Stimulated activated CD8-positive, alpha-beta memory T cell treated with anti-CD3 and anti-CD28 coated beads, Interleukin-12 subunit alpha, Interleukin-12 subunit beta, amount 100 ng/mL, for 1 hour (primary cell): ENCODE measurements at regions not wholly inside any gene's neighbourhood (a gene's known extent, or its start where the extent isn't known, plus 50 kb on each side); places are given as distances from the start of the nearest gene placed in this dataset.
"Not testable (repeated sequence)": the region's sequence is repeated elsewhere in the genome, so short reads cannot be mapped to it uniquely, and the experiment has no call there.

Experiments used
- DNase-seq: peaks from one replicate; pipeline ENCODE4 v3.0.0-alpha.2; 2020; ENCODE audit warnings: low read depth

DNA sequence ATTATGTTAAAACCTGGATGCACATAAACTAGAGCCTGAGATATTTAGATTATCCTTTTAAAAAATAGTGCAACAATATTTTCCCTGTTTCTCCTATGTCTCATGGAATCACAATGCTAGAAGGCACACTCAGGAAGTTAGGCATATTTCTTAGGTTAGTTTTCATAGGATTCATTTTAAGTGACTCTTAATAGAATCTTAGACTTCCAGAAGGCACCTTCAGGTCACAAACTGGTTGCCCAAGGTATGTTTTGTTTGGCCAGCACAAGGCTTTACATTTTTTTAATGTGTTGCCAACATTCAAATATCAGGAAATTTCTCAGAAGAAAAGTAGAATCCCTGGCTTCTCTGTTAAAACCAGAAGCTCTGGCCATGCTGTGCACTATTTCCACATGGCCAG, 129.3 kb downstream of the LNPK start:
- DNase-seq = no peak

DNA sequence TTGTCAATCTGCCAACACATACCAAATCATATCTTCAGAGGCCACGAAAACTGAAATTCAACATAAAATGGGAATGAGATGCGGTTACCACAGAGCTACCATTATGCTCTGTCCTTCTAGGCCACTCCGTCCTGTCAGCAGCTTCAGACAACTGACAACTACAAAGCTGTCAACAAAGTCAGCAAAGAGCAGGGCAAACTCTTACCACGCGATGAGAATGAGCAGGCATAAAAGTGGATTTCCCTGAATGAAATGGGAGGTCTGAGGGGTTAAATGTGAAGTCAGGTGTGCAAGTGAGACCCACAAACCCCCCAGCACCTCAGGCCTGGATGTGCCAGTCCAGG, 130.1 kb downstream of the LNPK start:
- no peak for DNase-seq

DNA sequence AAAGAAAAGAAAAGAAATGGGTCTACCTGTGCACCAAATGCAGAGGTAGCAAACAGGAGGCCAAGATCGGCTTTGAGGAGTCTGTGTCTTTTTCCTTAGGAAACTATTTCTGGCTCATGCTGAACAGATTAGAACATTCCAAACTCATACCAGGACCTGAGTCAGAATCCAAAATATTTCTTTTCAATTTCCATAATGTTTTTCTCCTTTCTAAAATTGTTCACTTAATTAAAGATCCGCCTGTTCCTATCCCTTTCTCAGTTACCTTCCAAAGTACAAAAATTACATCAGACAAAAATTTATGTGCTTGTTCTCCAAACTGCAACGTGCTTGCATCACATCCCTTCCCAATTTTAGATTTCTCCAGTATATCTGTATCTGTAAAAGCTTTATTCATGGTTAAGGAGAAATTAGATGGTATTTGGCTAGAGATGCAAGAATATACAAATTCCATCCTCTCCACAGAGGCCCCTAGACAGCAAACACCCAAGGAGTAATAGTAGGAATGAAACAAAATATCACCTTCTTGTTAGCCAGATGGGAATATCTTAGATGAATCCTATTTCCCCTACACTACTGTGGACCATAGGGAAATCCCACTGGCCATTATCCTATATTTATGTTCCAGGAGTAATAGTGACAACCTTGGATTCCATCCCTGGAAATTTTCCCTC, 130.6 kb downstream of the LNPK start:
- no peak for DNase-seq

DNA sequence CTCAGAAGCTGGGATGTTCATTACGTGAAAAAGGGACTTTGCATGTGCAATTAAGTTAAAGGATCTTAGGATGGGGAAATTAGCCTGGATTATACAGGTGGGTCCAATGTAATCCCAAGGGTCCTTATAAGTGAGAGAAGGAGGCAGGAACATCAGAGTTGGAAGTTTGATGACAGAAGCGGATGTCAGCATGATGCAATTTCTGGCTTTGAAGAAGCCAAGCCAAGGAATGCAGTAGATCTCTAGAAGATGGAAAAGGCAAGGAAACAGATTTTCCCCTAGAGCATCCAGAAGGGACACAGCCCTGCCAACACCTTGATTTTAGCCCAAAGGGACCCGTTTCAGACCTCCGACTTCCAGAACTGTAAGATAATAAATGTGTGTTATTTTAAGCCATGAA, 136.4 kb downstream of the LNPK start:
- no peak for DNase-seq

DNA sequence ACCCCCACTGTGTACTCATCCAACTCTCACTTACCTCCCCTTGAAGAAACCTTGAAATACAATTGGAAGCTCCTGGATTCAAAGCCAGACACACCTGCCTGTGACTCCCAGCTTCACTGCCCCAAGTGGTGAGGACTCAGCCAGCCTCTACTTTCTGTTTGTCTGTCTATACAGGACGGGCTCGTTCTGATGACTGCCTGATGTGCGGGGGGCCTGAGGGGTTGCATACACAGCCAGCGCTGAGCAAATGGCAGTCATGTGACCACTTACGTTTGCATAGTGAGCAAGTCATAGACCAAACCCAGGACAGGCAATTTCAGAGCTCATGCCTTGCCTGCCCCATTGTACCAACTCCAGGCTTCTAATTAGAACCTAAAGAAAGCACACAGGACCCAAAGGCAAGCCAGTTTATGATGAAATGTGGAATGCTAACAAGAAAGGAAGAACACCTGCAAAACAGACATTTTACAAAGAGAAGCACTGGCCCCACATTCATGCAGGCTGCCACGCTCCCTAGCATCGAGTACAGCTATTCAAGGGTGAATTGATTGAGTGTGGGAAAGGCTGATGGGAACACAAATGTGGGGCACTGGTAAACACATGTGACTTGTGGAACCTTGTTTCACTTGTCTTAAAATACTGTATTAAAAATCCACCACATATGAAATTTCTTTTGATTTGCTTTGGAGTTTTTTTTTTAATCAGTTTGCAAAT, 137.8 kb downstream of the LNPK start:
- no peak for DNase-seq

DNA sequence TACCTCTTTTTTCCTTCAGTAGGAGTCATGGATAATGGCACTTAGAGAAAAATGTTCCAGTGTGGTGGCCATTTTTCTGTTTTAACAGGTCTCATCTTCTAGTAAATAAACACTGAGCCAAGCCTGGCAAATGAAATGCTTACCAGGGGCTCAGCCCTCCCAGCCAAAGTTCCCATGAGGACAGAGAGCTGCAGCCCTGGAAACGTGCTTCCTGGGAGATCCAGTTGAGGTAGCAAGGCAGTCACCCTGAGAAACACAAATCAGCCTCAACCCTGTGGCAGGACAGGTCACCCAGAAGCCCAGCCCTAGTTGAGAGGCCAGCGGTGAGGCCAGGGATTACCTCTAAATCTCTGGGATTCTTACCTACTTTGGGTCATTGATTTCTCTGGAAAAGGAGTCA, 140.1 kb downstream of the LNPK start:
- DNase-seq = no peak

DNA sequence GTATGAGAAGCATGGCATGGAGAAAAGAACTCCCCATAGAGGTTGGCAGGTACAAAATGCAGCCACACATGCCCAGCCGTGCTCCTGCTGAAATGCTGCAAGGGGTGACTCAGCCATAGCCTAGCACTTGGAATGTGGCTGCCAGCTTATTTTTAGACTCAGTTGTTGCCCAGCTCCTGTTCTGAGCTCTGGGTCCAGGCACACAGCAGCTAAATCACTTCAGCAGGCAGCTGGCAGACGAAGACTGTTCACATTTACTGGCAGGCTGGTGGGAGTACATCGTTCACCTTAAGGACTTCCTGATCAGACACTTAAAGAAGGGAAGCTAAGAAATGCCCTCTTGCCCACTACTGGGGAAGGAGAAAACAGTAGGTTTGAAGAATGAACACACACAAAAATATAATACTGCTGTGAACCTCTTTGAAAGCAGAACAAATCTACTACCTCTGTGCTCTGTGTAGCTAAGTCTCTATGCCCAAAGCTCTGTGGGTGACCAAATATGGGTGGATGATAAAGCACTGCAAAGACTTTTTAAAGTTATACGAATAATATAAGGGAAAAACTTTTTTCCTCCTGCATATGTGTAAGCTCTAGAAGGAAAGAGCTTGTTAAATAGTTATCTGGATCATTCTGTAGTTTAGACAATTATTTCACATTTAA, 146.1 kb downstream of the LNPK start:
- no peak for DNase-seq

DNA sequence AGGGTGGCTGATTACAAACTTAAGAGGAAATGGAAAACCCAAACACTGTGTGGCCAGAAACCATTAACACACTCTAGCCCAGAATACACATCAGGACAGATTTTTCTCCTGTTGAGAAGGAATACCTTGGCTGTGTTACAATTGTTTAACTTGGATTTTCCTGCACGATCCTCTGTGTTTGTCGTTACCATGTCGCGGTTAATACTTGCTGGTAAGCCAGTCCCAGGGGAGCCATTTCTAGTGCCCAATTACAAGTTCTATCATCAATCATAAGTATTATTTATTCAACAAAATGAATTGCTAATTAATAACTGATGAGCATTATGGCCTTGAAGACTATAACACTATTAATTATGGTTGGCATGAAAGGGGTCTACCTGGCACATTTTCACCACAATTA, 146.8 kb downstream of the LNPK start:
- DNase-seq = no peak

DNA sequence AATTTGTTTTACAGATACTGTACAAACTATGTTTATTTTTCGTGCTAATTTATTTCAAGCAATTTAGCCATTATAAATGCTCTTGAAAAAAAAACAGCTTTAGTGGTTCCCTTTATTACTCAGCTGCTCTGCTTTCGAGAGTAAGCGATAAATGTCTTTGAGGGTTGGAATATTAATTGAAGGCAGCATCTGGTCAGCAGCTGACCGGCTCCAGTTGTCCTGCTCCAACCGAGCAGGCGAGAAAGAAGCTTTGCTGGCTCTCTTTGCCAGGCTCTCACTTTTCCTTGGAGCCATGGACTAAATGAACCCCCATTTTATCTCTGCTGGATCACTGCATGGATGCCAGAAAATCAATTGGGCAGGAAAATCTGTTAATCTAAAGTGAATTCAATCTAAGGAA, 147.4 kb downstream of the LNPK start:
- DNase-seq = no peak

DNA sequence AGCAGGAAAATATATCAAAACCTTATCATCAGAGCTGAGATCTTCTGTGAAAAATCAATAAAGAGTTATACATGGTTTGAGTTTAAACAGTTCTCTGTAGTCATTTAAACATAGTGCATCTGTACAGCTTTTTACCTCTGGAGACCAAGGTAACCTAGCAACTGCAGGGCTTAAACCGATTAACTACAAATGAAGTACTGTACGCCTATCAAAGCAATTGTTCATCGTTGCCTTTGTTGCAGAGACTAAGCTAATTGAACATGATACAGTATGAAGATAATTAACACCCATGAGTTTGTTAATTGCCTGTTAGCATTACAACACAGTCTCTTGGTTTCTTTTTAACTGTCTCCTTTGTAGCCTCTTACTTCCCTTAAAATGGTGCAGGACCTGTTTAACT, 147.9 kb downstream of the LNPK start:
- DNase-seq = no peak

DNA sequence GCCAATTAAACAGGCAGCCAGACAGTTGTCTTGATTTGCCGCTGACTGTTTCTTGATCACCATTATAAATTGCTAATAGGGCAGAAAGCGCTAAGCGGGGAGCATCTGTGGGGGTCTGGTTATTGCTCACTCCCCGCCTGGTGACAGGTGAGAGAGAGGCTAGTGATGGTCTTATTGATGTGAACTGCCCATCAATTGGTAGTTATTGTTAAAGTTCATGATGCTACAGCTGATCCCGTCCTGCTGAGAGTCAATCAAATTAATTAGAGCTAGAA, 148.5 kb downstream of the LNPK start:
- DNase-seq = no peak

DNA sequence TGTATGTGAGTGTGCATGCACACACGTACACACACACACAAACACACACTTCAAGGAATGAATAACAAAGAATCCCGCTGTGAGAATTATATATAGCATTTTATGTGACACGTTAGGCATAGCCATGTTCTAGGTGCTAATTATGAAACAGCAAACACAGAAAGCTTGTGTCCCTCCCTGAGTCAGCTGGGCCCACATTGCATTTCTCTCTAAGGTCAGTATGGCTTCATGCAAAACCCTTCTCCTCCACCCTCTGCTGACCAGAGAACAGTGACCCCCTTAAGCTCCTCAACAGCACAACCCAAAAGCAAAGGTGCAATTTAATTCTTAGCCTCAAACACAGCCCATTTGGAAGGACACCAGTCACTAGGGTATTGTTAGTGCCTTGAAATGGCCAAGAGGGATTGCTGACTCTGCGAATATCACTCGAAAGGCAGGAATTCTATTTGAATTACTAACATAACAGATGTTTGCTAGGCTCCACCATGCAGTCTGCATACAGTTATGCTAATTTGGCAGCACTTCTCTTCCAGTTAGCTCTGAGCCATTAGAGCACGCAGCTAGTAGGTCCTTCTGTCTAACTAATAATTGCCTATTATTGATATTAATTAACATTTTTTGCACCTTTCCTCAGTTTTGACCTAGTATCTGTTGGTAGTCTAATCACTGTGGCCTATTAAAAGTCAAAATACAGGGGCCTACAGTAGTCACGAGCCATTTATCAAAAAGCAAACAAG, 149.0 kb downstream of the LNPK start:
- no peak for DNase-seq

DNA sequence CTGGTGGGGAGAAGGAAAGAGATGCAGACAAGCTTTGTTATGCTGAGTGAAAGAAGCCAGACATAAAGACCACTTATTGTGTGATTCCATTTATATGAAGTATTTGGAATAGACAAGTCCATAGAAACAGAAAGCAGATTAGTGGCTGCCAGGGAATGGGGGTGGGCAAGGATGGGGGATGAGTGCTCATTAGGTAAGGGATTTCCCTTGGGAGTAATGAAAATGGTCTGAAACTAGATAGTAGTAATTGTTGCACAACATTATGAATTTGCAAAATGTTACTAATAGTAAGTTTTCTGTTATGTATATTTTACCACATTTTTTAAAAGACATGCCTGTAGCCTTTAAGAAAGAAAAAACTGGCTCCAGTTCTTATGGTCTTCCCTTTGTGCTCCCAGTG, 154.9 kb downstream of the LNPK start:
- no peak for DNase-seq

DNA sequence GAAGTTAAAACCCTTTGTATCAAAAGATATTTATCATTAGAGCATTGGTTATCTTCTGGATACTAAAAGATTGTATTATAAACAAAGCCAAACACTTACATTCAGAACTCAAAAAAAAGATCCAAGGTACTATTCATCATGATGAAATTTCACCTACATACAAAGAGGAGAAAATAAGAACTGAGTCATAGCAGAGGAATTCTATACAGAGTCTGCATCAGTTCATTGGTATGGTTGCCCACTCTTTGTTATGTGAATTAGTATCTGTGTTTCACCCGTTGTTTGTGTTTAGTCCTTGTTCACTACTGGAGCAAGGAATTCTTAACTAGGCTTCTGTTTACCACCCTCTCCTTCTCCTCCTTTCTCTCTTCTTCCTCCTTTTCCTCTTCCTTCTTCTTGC, 157.9 kb downstream of the LNPK start:
- no peak for DNase-seq

DNA sequence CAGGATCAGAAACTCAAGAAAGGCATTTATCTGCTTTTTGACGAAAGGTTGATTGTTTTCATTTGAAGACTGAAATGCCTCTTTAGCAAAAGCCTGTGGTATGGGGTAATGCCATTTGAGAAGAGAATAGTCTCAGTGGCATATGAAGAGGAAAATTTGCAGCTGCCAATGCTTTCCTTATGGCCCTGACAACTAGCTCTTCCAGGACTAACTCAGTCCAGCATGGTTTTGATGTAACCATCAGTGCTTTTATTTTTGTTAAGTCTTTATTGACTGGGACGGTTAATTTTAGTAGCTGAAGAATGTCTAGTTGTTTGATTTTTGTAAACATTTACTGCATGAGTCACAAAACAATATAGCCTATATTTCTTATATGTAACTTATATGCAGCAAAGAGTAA, 158.4 kb downstream of the LNPK start:
- no peak for DNase-seq

DNA sequence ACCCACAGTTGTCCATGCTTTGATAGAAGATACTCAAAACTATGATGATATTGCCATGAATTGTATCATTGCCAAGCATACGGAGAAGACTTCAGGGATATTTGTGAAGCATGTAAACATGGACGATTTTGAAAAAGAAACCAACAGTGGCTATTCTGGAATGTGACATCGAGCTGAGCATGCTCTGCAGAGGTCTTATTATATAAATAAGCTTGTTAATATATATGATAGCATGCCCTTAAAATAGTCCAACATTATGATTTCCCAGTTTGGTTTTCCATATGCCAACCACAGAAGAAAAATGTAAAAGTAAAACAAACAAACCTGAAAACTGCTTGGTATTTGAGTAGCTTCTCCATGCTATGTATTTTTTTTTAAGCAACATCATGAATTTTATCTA, 159.1 kb downstream of the LNPK start:
- DNase-seq = no peak

DNA sequence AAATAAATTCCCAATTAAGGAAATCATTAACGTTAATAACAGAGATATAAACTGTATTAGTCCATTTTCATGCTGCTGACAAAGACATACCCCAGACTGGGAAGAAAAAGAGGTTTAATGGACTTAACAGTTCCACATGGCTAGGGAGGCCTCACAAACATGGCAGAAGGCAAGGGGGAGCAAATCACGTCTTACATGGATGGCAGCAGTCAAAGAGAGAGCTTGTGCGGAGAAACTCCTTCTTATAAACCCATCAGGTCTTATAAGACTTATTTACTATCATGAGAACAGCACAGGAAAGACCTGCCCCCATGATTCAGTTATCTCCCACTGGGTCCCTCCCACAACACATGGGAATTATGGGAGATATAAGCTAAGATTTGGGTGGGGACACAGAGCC, 161.3 kb downstream of the LNPK start:
- DNase-seq = not testable (repeated sequence)

DNA sequence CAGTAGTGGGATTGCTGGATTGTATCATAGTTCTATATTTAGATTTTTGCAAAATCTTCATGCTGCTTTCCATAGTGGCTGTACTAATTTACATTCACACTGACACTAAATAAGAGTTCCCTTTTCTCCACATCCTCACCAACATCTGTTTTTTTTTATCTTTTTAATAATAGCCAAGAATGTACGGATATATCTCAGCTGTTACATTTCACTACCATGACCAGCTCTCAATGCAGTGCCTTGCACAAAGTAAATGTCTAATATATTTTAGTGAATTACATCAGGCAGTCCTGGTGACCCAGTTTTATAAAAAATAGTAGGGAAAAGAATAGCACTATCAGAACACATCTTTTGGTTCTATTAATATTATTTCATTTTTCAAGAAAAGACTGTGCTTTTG, 161.8 kb downstream of the LNPK start:
- no peak for DNase-seq

DNA sequence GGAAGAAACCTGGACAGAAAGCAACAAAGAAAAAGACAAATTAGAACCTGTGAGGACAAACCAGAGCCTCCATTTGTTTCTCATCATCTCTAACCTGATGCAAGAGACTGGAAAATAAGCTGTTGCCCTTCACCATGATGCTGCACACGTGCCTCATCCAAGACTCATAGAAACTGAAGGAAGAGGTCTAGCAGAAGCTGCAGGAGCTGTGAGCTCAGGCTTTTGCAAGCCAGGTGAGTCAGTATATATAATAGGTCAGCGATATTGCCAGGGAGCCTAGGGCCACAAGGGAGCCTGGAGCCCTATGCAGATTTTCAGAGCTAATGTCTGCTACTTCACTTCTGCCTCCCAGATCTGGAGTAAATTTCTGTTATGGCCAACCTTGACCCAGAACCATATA, 163.1 kb downstream of the LNPK start:
- no peak for DNase-seq

DNA sequence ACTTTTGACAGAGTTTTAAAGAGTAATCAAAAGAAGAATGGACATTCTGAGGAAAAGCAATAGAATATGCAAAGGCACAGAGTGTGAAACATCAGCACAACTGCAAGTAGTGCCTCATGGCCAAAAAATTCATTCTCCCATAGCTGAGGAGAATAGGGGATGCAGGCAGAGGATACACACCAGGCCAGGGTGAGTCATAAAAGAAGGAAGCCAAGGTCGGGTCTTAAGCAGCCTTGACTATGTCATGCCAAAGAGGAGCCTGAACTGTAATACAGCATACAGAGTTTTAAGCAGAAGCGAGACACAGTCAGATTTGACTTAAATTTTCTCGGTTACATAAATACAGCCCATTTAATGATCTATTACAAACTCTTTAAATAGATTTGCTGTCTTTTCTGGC, 165.0 kb downstream of the LNPK start:
- DNase-seq = no peak

DNA sequence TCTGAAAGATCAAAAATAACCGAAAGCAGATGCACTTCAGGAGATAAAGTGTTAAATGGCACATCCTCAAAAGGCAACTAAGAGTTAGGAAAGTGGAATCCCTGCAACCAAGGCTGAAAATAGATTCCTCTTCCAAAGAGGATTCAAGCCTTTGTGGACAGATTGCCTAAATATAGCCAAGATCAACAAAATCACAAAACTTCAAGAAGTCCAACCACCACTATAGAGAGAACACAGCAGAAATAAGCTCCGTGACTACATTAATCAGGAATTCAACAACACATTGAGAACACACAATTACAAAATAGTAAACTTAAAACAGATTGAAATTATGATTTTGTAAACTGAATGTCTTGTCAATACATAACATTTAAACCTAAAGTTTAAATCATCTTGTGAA, 165.7 kb downstream of the LNPK start:
- DNase-seq = no peak

DNA sequence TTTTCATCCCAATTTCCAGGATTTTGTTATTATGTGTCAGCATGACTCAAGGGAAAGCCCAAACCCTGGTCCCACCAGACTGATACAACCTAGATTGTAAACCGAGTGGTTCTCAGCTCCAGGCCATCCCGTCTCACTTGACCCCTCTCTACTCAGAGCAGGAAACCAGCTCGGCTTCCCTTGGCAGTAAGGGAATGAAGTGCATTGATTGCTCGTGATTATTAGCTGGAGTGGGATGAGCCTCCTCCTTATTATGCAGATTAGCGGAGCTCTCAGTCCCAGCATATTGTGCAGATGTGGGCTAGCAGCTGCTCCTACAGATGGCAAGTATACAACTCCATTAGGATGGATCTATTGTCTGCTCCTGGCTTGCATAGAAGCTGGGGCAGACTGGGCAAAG, 167.6 kb downstream of the LNPK start:
- no peak for DNase-seq

DNA sequence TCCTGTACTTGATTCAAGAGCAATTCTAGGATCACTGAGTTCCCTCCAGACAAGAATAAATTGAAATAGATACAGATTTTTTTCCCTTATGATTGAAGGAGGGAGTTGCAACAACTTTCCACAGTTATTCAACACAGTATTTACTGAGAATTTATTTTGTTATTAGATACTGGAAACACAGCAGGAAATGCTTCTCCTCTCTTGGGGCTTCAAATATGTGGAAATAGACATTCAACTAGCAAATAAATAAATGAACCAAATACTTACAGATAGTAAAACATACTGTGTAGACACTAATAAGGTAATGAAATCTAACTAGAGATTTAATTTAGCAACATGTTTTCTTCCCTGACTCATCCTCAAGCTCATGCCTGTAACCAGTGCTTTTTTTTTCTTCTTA, 169.2 kb downstream of the LNPK start:
- DNase-seq = no peak
